ENCODE measurements at regions not wholly inside any gene's neighbourhood (a gene's known extent, or its start where the extent isn't known, plus 50 kb on each side); places are given as distances from the start of the nearest gene placed in this dataset.
"Not testable (repeated sequence)": the region's sequence is repeated elsewhere in the genome, so short reads cannot be mapped to it uniquely, and the experiment has no call there.

DNA sequence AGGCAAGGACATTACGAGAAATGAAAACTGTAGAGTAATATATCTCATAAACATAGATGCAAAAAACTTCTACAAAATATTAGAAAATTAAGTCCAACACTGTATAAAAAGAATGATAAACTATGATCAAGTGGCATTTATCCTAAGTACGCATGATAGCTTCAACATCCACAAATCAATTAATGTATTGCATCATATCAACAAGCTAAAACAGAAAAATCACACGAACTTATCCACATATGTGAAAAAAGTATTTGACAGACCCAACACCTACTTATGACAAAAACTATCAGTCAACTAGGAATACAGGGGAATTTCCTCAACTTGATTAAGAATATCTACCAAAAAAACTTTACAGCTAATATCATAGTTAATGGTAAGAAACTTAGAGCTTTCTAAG lies 129.9 kb upstream of the ALG10 start:
- intact Hi-C loops (cut with micrococcal nuclease), result no loop called here
- H4K20me1 ChIP-seq (ENCODE audit: insufficient read depth), result no peaks in the 10 kb centered on the region; the same call in 1 of the 2 replicates
- POLR2A ChIA-PET, result no interaction called here
- H3K79me2 ChIP-seq (ENCODE audit: insufficient read depth, low read length), result no peaks in the 10 kb centered on the region
- RAD21 ChIA-PET (ENCODE audit: low non-redundant PET in 1 of 2, low total read pairs in 2 of 2, uncharacterized antibody in 2 of 2, unreplicated experiment in 2 of 2), result no interaction called here
- ATAC-seq (no peak), DNase-seq (ENCODE audit: low read depth, low spot score) (no peak)
- H3K27me3 ChIP-seq (ENCODE audit: insufficient read depth, low read length), result no peaks in the 10 kb centered on the region
- no peaks in the 10 kb centered on the region for H3K36me3 ChIP-seq (ENCODE audit: control insufficient read depth in 1 of 2, insufficient read depth in 2 of 2, low read length in 2 of 2)
- no peaks in the 10 kb centered on the region for H3K9me3 ChIP-seq (ENCODE audit: control insufficient read depth in 1 of 2, insufficient read depth in 1 of 2, low read depth in 1 of 2, low read length in 2 of 2)
- no peak overlapping the region for H3K27ac ChIP-seq (ENCODE audit: low read depth, low read length)
- H3K4me2 ChIP-seq (ENCODE audit: low read length), result no peak overlapping the region
- H3K9ac ChIP-seq (ENCODE audit: low read length), result no peak overlapping the region
- CTCF ChIA-PET, result no interaction called here
- H3K9me2 ChIP-seq (ENCODE audit: insufficient read depth), result no peaks in the 10 kb centered on the region
- BruUV-seq (replicated peaks), result no TSS peak
- TF ChIP-seq CBX3 (IDR thresholded peaks at IDR 0.05; ENCODE audit: low read depth) (no peak), POLR2AphosphoS5 (IDR thresholded peaks at IDR 0.05; ENCODE audit: low read depth, low read length) (no peak), SP1 (IDR thresholded peaks at IDR 0.05; ENCODE audit: low read depth) (no peak), EGR1 (IDR thresholded peaks at IDR 0.05; ENCODE audit: low read depth) (no peak), FOSL1 (IDR thresholded peaks at IDR 0.05; ENCODE audit: low read depth) (no peak), YY1 (IDR thresholded peaks at IDR 0.05; ENCODE audit: extremely low read depth, insufficient replicate concordance, low read depth, low read length) (no peak), SRF (IDR thresholded peaks at IDR 0.05; ENCODE audit: low read depth) (no peak), JUND (IDR thresholded peaks at IDR 0.05) (no peak), ELF1 (IDR thresholded peaks at IDR 0.05; ENCODE audit: borderline replicate concordance, low read depth) (no peak), SIN3A (IDR thresholded peaks at IDR 0.05; ENCODE audit: low read depth) (no peak), RAD21 (IDR thresholded peaks at IDR 0.05; ENCODE audit: low read depth) (no peak), CEBPB (IDR thresholded peaks at IDR 0.05; ENCODE audit: low read depth) (no peak), POLR2A (IDR thresholded peaks at IDR 0.05; ENCODE audit: borderline replicate concordance, extremely low read depth, insufficient read depth, insufficient read length) (no peak)
- TF ChIP-seq, protein P1, sequence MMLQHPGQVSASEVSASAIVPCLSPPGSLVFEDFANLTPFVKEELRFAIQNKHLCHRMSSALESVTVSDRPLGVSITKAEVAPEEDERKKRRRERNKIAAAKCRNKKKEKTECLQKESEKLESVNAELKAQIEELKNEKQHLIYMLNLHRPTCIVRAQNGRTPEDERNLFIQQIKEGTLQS (IDR thresholded peaks at IDR 0.05), result no peak
- no peak overlapping the region for H3K4me3 ChIP-seq (replicated peaks in 1 of 2; ENCODE audit: low read depth in 1 of 2, low read length in 2 of 2)
- H2AFZ ChIP-seq (ENCODE audit: low read depth, low read length, poor library complexity, severe bottlenecking), result no peak overlapping the region
- no peaks in the 10 kb centered on the region for H3K4me1 ChIP-seq (ENCODE audit: control insufficient read depth in 1 of 2, insufficient read depth in 2 of 2, low read length in 2 of 2)

DNA sequence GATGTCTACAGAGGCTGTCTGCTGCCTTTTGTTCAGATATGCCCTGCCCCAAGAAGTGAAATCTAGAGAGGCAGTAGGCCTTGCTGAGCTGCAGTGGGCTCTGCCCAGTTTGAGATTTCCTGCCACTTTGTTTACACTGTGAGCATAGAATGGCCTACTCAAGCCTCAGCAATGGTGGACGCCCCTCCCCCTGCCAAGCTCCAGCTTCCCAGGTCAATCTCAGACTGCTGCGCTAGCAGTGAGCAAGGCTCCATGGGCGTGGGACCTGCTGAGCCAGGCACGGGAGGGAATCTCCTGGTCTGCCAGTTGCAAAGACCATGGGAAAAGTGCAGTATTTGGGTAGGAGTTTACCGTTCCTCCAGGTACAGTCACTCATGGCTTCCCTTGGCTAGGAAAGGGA lies 101.8 kb upstream of the ALG10 start:
- H3K27ac ChIP-seq (ENCODE audit: low read depth, low read length); POLR2A ChIA-PET; H3K27me3 ChIP-seq (ENCODE audit: insufficient read depth, low read length); RAD21 ChIA-PET (ENCODE audit: low non-redundant PET in 1 of 2, low total read pairs in 2 of 2, uncharacterized antibody in 2 of 2, unreplicated experiment in 2 of 2); H2AFZ ChIP-seq (ENCODE audit: low read depth, low read length, poor library complexity, severe bottlenecking); CTCF ChIA-PET; DNase-seq (ENCODE audit: low read depth, low spot score); BruUV-seq (replicated peaks); H3K9ac ChIP-seq (ENCODE audit: low read length); ATAC-seq; H3K4me1 ChIP-seq (ENCODE audit: control insufficient read depth in 1 of 2, insufficient read depth in 2 of 2, low read length in 2 of 2); H3K9me3 ChIP-seq (ENCODE audit: control insufficient read depth in 1 of 2, insufficient read depth in 1 of 2, low read depth in 1 of 2, low read length in 2 of 2); H3K4me2 ChIP-seq (ENCODE audit: low read length); H3K79me2 ChIP-seq (ENCODE audit: insufficient read depth, low read length); H3K9me2 ChIP-seq (ENCODE audit: insufficient read depth); H4K20me1 ChIP-seq (ENCODE audit: insufficient read depth); H3K4me3 ChIP-seq (replicated peaks in 1 of 2; ENCODE audit: low read depth in 1 of 2, low read length in 2 of 2); intact Hi-C loops (cut with micrococcal nuclease); H3K36me3 ChIP-seq (ENCODE audit: control insufficient read depth in 1 of 2, insufficient read depth in 2 of 2, low read length in 2 of 2): not testable (repeated sequence)

All from HCT116 (cell line).